ENCODE measurements at regions not wholly inside any gene's neighbourhood (a gene's known extent, or its start where the extent isn't known, plus 50 kb on each side); places are given as distances from the start of the nearest gene placed in this dataset.
"Not testable (repeated sequence)": the region's sequence is repeated elsewhere in the genome, so short reads cannot be mapped to it uniquely, and the experiment has no call there.

DNA sequence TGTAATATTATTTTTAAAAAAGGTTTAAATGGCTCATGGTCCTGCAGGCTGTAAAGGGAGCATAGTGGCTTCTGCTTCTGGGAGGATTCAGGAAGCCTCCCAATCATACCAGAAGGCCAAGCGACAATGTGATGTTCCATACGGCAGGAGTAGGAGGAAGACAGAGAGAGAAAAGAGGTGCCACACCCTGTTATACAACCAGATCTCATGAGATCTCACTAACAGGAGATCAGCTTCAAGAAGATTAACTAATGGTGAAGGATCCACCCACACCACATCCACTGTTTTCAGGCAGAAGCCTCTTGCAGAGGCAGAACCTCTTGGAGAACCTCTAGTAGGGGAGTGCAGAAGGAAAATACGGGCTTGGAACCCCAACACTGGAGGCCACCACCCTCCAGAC lies 103.9 kb upstream of the TEKT4 start:
- Histone ChIP-seq H3K4me1 (ENCODE audit: insufficient read depth, low read length) (no peaks in the 10 kb centered on the region), H2AFZ (ENCODE audit: low read length) (no peak overlapping the region), H3K79me2 (ENCODE audit: insufficient read depth, low read length) (no peaks in the 10 kb centered on the region), H3K36me3 (ENCODE audit: insufficient read depth, low read length) (no peaks in the 10 kb centered on the region), H4K20me1 (ENCODE audit: insufficient read depth, low read length) (no peaks in the 10 kb centered on the region), H3K9me3 (ENCODE audit: low read depth, low read length) (no peaks in the 10 kb centered on the region), H3K27me3 (ENCODE audit: insufficient read depth, low read length) (no peaks in the 10 kb centered on the region), H3K27ac (ENCODE audit: low read depth, low read length) (no peak overlapping the region), H3K4me2 (ENCODE audit: insufficient read depth, low read length) (no peak overlapping the region), H3K4me3 (ENCODE audit: insufficient read depth, low read length) (no peak overlapping the region)
- TF ChIP-seq, protein P1, sequence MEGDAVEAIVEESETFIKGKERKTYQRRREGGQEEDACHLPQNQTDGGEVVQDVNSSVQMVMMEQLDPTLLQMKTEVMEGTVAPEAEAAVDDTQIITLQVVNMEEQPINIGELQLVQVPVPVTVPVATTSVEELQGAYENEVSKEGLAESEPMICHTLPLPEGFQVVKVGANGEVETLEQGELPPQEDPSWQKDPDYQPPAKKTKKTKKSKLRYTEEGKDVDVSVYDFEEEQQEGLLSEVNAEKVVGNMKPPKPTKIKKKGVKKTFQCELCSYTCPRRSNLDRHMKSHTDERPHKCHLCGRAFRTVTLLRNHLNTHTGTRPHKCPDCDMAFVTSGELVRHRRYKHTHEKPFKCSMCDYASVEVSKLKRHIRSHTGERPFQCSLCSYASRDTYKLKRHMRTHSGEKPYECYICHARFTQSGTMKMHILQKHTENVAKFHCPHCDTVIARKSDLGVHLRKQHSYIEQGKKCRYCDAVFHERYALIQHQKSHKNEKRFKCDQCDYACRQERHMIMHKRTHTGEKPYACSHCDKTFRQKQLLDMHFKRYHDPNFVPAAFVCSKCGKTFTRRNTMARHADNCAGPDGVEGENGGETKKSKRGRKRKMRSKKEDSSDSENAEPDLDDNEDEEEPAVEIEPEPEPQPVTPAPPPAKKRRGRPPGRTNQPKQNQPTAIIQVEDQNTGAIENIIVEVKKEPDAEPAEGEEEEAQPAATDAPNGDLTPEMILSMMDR (IDR thresholded peaks at IDR 0.05; ENCODE audit: extremely low read depth, low read depth, low read length) = no peak
- DNase-seq (ENCODE audit: insufficient read length, low spot score, missing footprints) = no peak

DNA sequence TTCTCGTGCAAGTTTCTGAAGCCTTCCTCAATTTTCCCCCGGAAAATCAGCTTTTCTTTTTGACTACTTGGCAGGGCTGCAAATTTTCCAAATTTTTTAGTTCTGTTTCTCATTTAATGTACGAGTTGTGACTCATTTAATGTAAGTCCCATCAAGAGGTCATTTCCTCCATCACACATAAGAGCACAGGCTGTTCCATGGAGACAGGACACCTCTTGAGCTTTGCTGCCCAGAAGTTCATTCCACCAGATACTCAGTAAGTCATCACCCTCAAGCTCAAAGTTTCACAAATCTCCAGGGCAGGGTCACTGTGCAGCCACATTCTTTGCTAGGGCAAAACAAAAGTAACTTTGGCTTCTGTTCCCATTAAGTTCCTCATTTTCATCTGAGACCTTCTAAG lies 101.5 kb upstream of the TEKT4 start:
- Histone ChIP-seq H3K27ac (ENCODE audit: low read depth, low read length) (no peak overlapping the region), H2AFZ (ENCODE audit: low read length) (no peak overlapping the region), H3K79me2 (ENCODE audit: insufficient read depth, low read length) (no peaks in the 10 kb centered on the region), H3K4me2 (ENCODE audit: insufficient read depth, low read length) (no peak overlapping the region), H3K36me3 (ENCODE audit: insufficient read depth, low read length) (no peaks in the 10 kb centered on the region), H3K27me3 (ENCODE audit: insufficient read depth, low read length) (no peaks in the 10 kb centered on the region), H4K20me1 (ENCODE audit: insufficient read depth, low read length) (no peaks in the 10 kb centered on the region), H3K9me3 (ENCODE audit: low read depth, low read length) (no peaks in the 10 kb centered on the region), H3K4me3 (ENCODE audit: insufficient read depth, low read length) (no peak overlapping the region), H3K4me1 (ENCODE audit: insufficient read depth, low read length) (no peaks in the 10 kb centered on the region)
- TF ChIP-seq, protein P1 (IDR thresholded peaks at IDR 0.05; ENCODE audit: extremely low read depth, low read depth, low read length) = no peak
- DNase-seq (ENCODE audit: insufficient read length, low spot score, missing footprints) = no peak

DNA sequence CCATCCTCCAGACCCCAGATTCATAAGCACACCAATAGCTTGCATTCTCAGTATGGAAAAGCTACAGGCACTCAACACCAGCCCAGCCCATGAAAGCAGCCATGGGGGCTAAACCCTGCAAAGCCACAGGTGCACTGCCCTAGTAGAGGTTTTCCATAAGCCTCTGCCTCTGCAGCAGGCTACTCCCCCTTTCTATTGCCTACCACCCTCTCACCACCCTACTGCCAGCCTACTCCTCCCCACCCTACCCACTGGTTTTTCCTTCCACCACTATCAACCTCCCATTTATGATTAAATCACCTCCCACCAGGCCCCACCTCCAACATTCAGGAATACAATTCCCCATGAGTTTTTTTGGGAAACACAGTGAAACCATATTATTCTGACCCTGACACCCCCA lies 96.4 kb upstream of the TEKT4 start:
- no peak overlapping the region for H2AFZ ChIP-seq (ENCODE audit: low read length)
- DNase-seq (ENCODE audit: insufficient read length, low spot score, missing footprints) = no peak
- no peaks in the 10 kb centered on the region for H3K4me1 ChIP-seq (ENCODE audit: insufficient read depth, low read length)
- H4K20me1 ChIP-seq (ENCODE audit: insufficient read depth, low read length) = no peaks in the 10 kb centered on the region
- no peaks in the 10 kb centered on the region for H3K79me2 ChIP-seq (ENCODE audit: insufficient read depth, low read length)
- H3K4me3 ChIP-seq (ENCODE audit: insufficient read depth, low read length) = no peak overlapping the region
- no peak overlapping the region for H3K27ac ChIP-seq (ENCODE audit: low read depth, low read length)
- H3K4me2 ChIP-seq (ENCODE audit: insufficient read depth, low read length) = no peak overlapping the region
- H3K36me3 ChIP-seq (ENCODE audit: insufficient read depth, low read length) = no peaks in the 10 kb centered on the region
- no peaks in the 10 kb centered on the region for H3K27me3 ChIP-seq (ENCODE audit: insufficient read depth, low read length)
- TF ChIP-seq, protein P1 (IDR thresholded peaks at IDR 0.05; ENCODE audit: extremely low read depth, low read depth, low read length) = no peak
- H3K9me3 ChIP-seq (ENCODE audit: low read depth, low read length) = no peaks in the 10 kb centered on the region

DNA sequence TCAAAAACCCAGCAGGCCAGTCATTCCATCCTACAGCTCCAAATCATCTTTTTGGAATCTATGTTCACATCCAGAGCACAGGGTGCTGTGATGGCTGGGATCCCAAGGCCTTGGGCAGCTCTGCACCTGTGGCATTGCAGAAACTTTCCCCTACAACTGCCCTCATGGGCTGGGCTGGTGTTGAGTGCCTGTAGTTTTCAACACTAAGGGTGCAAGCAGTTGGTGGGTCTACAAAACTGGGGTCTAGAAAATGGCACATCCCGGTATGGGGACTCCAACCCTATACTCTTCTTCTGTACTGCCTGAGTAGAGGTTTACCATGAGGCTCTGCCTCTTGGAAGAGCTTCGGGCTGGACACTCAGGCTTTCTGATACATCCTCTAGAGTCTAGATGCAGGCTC lies 95.2 kb upstream of the TEKT4 start:
- Histone ChIP-seq H3K27ac (ENCODE audit: low read depth, low read length) (no peak overlapping the region), H2AFZ (ENCODE audit: low read length) (no peak overlapping the region), H3K79me2 (ENCODE audit: insufficient read depth, low read length) (no peaks in the 10 kb centered on the region), H3K4me2 (ENCODE audit: insufficient read depth, low read length) (no peak overlapping the region), H3K4me3 (ENCODE audit: insufficient read depth, low read length) (no peak overlapping the region), H4K20me1 (ENCODE audit: insufficient read depth, low read length) (no peaks in the 10 kb centered on the region), H3K27me3 (ENCODE audit: insufficient read depth, low read length) (no peaks in the 10 kb centered on the region), H3K9me3 (ENCODE audit: low read depth, low read length) (no peaks in the 10 kb centered on the region), H3K4me1 (ENCODE audit: insufficient read depth, low read length) (no peaks in the 10 kb centered on the region), H3K36me3 (ENCODE audit: insufficient read depth, low read length) (no peaks in the 10 kb centered on the region)
- no peak for DNase-seq (ENCODE audit: insufficient read length, low spot score, missing footprints)
- TF ChIP-seq, protein P1 (IDR thresholded peaks at IDR 0.05; ENCODE audit: extremely low read depth, low read depth, low read length) = no peak

DNA sequence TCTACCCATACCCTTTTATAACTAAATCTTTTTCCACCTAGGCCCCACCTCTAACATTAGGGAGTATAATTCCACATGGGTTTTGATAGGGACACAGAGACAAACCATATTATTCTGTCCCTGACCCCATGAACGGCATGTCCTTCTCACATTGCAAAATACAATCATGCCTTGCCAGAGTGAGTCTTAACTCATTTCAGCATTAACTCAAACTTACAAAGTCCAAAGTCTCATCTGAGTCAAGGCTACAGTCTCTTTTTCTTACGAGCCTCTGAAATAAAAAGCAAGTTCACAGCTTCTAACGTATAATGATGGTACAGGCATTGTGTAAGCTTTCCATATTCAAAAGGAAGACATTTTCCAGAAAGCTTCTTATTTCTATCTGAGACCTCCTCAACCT lies 86.1 kb upstream of the TEKT4 start:
- H3K9me3 ChIP-seq (ENCODE audit: low read depth, low read length); H3K27me3 ChIP-seq (ENCODE audit: insufficient read depth, low read length); H3K4me1 ChIP-seq (ENCODE audit: insufficient read depth, low read length); H3K4me2 ChIP-seq (ENCODE audit: insufficient read depth, low read length); H3K27ac ChIP-seq (ENCODE audit: low read depth, low read length); H3K79me2 ChIP-seq (ENCODE audit: insufficient read depth, low read length); H4K20me1 ChIP-seq (ENCODE audit: insufficient read depth, low read length); H2AFZ ChIP-seq (ENCODE audit: low read length); H3K36me3 ChIP-seq (ENCODE audit: insufficient read depth, low read length); H3K4me3 ChIP-seq (ENCODE audit: insufficient read depth, low read length); DNase-seq (ENCODE audit: insufficient read length, low spot score, missing footprints): not testable (repeated sequence)

DNA sequence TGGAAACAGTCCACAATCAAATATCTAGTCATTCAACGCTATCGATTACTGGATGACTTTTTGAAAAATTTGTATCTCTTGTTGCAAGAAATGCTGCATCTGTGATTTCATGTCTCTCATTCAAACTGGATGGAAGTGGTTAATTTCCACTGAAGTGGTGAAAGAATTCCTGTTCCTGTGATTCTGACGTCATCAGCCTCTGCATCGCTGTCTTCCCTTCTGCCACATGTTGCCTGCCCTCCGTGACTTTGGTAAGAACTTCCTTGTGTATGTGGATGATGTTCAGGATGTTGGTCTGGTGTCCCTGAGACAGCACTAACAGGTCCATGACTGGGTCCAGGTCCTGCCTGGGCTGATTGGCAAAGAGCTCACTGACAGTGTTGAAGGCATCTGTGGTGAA lies 84.8 kb upstream of the TEKT4 start:
- H3K4me2 ChIP-seq (ENCODE audit: insufficient read depth, low read length); H3K27me3 ChIP-seq (ENCODE audit: insufficient read depth, low read length); H3K4me3 ChIP-seq (ENCODE audit: insufficient read depth, low read length); H4K20me1 ChIP-seq (ENCODE audit: insufficient read depth, low read length); DNase-seq (ENCODE audit: insufficient read length, low spot score, missing footprints); H3K36me3 ChIP-seq (ENCODE audit: insufficient read depth, low read length); H3K79me2 ChIP-seq (ENCODE audit: insufficient read depth, low read length); H2AFZ ChIP-seq (ENCODE audit: low read length); H3K27ac ChIP-seq (ENCODE audit: low read depth, low read length); H3K9me3 ChIP-seq (ENCODE audit: low read depth, low read length); H3K4me1 ChIP-seq (ENCODE audit: insufficient read depth, low read length): not testable (repeated sequence)
